ENCODE measurements at regions not wholly inside any gene's neighbourhood (a gene's known extent, or its start where the extent isn't known, plus 50 kb on each side); places are given as distances from the start of the nearest gene placed in this dataset.

DNA sequence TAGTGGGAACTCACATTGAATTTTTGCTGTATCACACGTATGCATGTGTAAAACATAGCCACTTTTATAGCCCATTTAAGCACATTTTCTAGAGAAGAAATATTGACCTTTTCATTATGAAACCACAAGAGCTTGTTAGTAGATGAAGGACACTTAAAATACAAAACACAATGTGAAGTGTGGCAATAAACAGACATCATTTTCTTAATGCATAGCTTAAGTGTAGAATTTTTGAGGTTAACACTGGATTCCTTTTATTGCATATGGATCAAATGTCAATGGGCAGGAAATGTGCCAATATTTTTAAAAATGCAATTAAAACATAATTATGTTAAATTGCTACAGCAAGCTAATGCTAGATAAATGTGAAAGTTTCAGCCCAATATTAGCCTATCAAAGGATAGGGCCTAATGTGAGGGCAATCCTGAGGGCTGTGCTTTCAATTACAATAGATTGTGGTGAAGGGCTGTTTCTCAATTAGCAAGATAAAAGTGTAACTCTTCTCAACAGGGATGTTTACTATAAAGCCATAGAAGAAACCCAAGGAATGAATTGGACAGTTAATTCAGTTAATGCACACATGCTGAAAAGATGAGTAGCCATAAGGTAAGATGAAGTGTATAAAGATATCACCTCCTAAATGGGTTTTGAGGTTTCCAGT is 489.0 kb upstream of the CDIN1 start:
- H3K18ac ChIP-seq (ENCODE audit: low read depth, low read length), result no peak overlapping the region
- DNase-seq (no peak), ATAC-seq (ENCODE audit: low read depth) (no peak)
- no peak overlapping the region for H4K5ac ChIP-seq (ENCODE audit: low read depth, low read length)
- H3K27me3 ChIP-seq (ENCODE audit: control insufficient read depth, insufficient read depth, low read length), result no peaks in the 10 kb centered on the region
- no peak overlapping the region for H2AK5ac ChIP-seq (ENCODE audit: low read depth, low read length)
- no peak overlapping the region for H3K4me3 ChIP-seq (ENCODE audit: insufficient read depth, low read depth, low read length)
- no peak overlapping the region for H2AFZ ChIP-seq (replicated peaks; ENCODE audit: low read length, poor library complexity)
- H3K56ac ChIP-seq (ENCODE audit: extremely low read depth, insufficient read depth, low read length), result no peak overlapping the region
- H2BK5ac ChIP-seq (ENCODE audit: low read depth, low read length, poor library complexity, severe bottlenecking), result no peak overlapping the region
- intact Hi-C loops (cut with micrococcal nuclease) (no loop called here), dilution Hi-C loops (cut with HindIII; ENCODE audit: low sequenced_read_pairs, unreplicated experiment) (no loop called here), in situ Hi-C loops (cut with MboI; ENCODE audit: low sequenced_read_pairs) (no loop called here)
- no peak overlapping the region for H3K27ac ChIP-seq (ENCODE audit: insufficient read depth, low read length)
- no peaks in the 10 kb centered on the region for H4K20me1 ChIP-seq (ENCODE audit: insufficient read depth, low read length)
- H4K8ac ChIP-seq (ENCODE audit: low read depth in 2 of 2, low read length in 2 of 2), result no peak overlapping the region
- no peak overlapping the region for H3K9ac ChIP-seq (ENCODE audit: low read depth, low read length)
- H3K14ac ChIP-seq (replicated peaks; ENCODE audit: low read depth, low read length), result no peak overlapping the region
- no peaks in the 10 kb centered on the region for H3K36me3 ChIP-seq (ENCODE audit: control insufficient read depth, insufficient read depth, low read length)
- no peaks in the 10 kb centered on the region for H3K4me1 ChIP-seq (ENCODE audit: control insufficient read depth, insufficient read depth, low read length)
- no peak overlapping the region for H3K4ac ChIP-seq (ENCODE audit: low read depth, low read length)
- POLR2A ChIA-PET (ENCODE audit: unreplicated experiment), result no interaction called here
- no TSS peak for BruUV-seq (replicated peaks)
- WGBS, 2 experiments (ENCODE audit: extremely low coverage in 2 of 2, insufficient read length in 1 of 2), result no CpG with 5 or more reads among the region's 1 CpG
- no peaks in the 10 kb centered on the region for H3K79me1 ChIP-seq (ENCODE audit: low read depth in 1 of 2, low read length in 2 of 2)
- no peak overlapping the region for H2BK120ac ChIP-seq (ENCODE audit: low read depth, low read length)
- no peaks in the 10 kb centered on the region for H3K9me3 ChIP-seq (ENCODE audit: control insufficient read depth, insufficient read depth, low read length)
- no peaks in the 10 kb centered on the region for H3K9me1 ChIP-seq (ENCODE audit: insufficient read depth, low read length)
- H2BK15ac ChIP-seq (ENCODE audit: low read depth, low read length), result no peak overlapping the region
- H4K91ac ChIP-seq (ENCODE audit: insufficient read depth, low read depth, low read length), result no peak overlapping the region
- CTCF ChIA-PET, result interaction anchor here (0.5 kb wide), 1 partner anchor 884 kb away, joined by 3 read pairs; no protein-coding TSS in a partner anchor
- no peak for TF ChIP-seq FOS (IDR thresholded peaks at IDR 0.05; ENCODE audit: low read depth, low read length)
- TF ChIP-seq MXI1 (IDR thresholded peaks at IDR 0.05; ENCODE audit: borderline replicate concordance, low read depth, low read length), result no peak
- TF ChIP-seq NFE2L2 (IDR thresholded peaks at IDR 0.05; ENCODE audit: low read depth, low read length), result no peak
- no peak for TF ChIP-seq POLR2A (IDR thresholded peaks at IDR 0.05; ENCODE audit: low read depth, low read length)
- no peak for TF ChIP-seq BHLHE40 (IDR thresholded peaks at IDR 0.05; ENCODE audit: low read depth, low read length)
- TF ChIP-seq CEBPB (IDR thresholded peaks at IDR 0.05; ENCODE audit: low read depth, low read length), result no peak
- no peak for TF ChIP-seq CHD1 (IDR thresholded peaks at IDR 0.05; ENCODE audit: low read depth, low read length)
- no peak for TF ChIP-seq RFX5 (IDR thresholded peaks at IDR 0.05; ENCODE audit: low read depth, low read length)
- TF ChIP-seq RCOR1 (IDR thresholded peaks at IDR 0.05; ENCODE audit: insufficient replicate concordance, low read length), result no peak
- no peak for TF ChIP-seq MAZ (IDR thresholded peaks at IDR 0.05; ENCODE audit: borderline replicate concordance, low read depth, low read length)
- TF ChIP-seq, protein P1, sequence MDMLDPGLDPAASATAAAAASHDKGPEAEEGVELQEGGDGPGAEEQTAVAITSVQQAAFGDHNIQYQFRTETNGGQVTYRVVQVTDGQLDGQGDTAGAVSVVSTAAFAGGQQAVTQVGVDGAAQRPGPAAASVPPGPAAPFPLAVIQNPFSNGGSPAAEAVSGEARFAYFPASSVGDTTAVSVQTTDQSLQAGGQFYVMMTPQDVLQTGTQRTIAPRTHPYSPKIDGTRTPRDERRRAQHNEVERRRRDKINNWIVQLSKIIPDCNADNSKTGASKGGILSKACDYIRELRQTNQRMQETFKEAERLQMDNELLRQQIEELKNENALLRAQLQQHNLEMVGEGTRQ (IDR thresholded peaks at IDR 0.05; ENCODE audit: low read depth, low read length), result no peak
- no peak for TF ChIP-seq SMC3 (IDR thresholded peaks at IDR 0.05; ENCODE audit: low read depth, low read length)
- H3K23ac ChIP-seq (ENCODE audit: low read depth, low read length), result no peak overlapping the region
- no peak overlapping the region for H3K4me2 ChIP-seq (ENCODE audit: low read depth, low read length)
- no peak overlapping the region for H2AK9ac ChIP-seq (replicated peaks; ENCODE audit: low read depth, low read length, poor library complexity)
- H2BK20ac ChIP-seq (ENCODE audit: low read depth, low read length), result no peak overlapping the region

All from IMR-90 (cell line).